ENCODE measurements at regions not wholly inside any gene's neighbourhood (a gene's known extent, or its start where the extent isn't known, plus 50 kb on each side); places are given as distances from the start of the nearest gene placed in this dataset.

GRCh38 chr15:47503876-47504275 lies 213.4 kb upstream of the SEMA6D start:
- Histone ChIP-seq H3K4me3 (no peak overlapping the region), H3K27ac (no peak overlapping the region)
- no peak for TF ChIP-seq CTCF (IDR thresholded peaks at IDR 0.05)
- DNase-seq (ENCODE audit: low spot score), result no peak

- no peak for TF ChIP-seq CTCF (IDR thresholded peaks at IDR 0.05)
- DNase-seq (ENCODE audit: low spot score), result no peak
- no peak overlapping the region for H3K27ac ChIP-seq
Measured at GRCh38 chr15:47504624-47505256, 212.6 kb upstream of the SEMA6D start.

DNA sequence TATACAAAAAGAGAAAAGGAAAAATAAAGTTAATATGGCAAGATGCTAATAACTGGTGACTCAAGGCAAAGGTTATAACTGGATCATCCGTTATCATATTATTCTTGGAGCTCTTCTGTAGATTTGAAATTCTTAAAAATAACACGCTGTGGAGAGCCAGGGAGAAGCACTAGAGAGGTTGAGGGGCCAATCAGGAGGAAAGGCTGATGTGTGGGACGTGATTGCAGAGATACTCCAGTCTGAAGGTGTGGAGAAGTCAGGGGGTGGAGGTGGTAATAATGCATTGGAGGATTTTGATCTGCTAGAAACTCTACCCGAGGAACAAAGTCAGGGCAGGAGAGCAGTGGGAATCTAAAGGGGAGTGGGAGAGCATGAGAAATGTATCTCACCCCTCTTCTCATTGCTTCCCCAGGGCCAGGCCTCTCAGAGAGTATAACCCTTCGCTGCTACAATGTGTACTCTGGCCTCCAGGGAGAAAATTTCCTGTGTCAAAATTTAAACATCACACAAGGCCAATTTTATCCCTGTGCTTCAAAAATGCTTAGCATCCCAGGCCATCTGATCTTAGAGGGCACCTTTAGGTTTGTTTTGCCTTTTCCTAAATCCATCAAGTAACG lies 211.5 kb upstream of the SEMA6D start:
- peak overlapping the region; percentile 3 for H3K4me3 ChIP-seq
- no peak for TF ChIP-seq CTCF (IDR thresholded peaks at IDR 0.05)
- DNase-seq (ENCODE audit: low spot score), result no peak
- H3K27ac ChIP-seq, result no peak overlapping the region

More at GRCh38 chr15:47504624-47505256, 212.6 kb upstream of the SEMA6D start:
- H3K4me3 ChIP-seq, result no peak overlapping the region

- Histone ChIP-seq H3K27ac (peak overlapping the region in 1 of 2 donors; percentile 12), H3K4me3 (peak overlapping the region; percentile 3)
- TF ChIP-seq CTCF (IDR thresholded peaks at IDR 0.05), result no peak
- no peak for DNase-seq (ENCODE audit: low spot score)
Measured at GRCh38 chr15:47506329-47507100, 210.8 kb upstream of the SEMA6D start.

DNA sequence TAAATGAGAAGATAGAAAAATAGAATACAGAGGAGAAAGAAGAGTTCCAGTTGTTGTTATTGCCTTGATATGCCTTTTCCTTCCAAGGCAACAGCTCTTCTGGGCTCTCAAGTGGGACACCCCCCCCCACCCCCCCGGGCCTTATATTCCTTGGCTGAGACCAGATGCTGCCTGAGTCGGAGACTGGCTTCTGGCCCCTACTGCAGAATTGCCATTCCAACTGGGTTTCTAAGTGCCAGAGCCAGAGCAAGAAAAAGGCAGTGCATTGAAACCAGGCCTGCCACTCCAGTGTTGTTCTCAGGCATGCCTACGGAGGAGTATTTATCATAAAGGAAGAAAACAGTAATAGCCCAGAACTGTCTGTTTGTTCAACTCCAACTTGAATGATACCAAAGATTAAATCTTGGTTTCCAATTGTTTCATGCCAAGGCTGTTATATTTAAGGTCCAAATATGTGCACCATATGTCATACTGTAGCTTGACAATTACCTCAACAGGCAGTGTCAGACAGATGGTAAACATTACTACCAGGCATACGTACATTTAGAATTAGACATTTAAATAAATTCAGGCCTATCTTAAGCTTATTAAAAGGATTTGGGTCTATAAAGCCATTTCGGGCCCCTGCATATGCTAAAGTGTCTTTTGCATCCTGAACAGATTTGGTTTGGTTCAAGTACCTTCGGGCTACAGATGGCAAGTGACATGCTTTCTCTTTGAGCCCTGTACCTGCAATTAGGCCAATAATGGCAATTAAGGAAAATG lies 209.9 kb upstream of the SEMA6D start:
- TF ChIP-seq CTCF (IDR thresholded peaks at IDR 0.05), result no peak

DNA sequence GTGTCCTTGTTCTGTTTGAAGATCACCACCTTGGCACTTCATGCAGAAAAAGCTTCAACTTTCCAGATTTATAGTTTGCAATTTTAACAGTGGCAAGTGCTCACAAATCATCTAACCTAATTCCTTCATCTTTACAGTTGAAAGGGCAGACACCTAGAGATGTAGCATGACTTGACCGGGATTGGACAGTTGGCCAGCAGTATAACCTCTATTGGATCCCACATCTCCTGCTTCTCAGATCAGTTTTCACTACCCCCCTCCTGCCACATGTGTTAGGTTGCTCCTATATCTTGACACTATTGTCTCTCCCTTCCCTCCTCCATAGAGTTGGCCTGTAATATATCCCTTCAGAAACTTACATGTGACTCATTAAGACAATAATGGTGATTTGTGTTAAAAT lies 206.0 kb upstream of the SEMA6D start:
- H3K4me3 ChIP-seq, result no peak overlapping the region
- H3K27ac ChIP-seq, result no peak overlapping the region
- no peak for TF ChIP-seq CTCF (IDR thresholded peaks at IDR 0.05)
- DNase-seq (ENCODE audit: low spot score), result no peak

More for the DNA sequence above, 209.9 kb upstream of the SEMA6D start:
- no peak for DNase-seq (ENCODE audit: low spot score)
- H3K27ac ChIP-seq, result no peak overlapping the region
- H3K4me3 ChIP-seq, result no peak overlapping the region

Data from coronary artery (tissue), 2 donors.